AG04450 (cell line): ENCODE measurements at regions not wholly inside any gene's neighbourhood (a gene's known extent, or its start where the extent isn't known, plus 50 kb on each side); places are given as distances from the start of the nearest gene placed in this dataset.

Experiments used
- CTCF ChIA-PET: fragments of 300-600, 350-600 bp; formaldehyde crosslinking; extraction: SDS; loops from one replicate; lab custom pipeline; 2022; ENCODE audit warnings: antibody characterized with exemption, inconsistent platforms; lab: Charles Lee
- POLR2A ChIA-PET: fragments of 350-600 bp; formaldehyde crosslinking; extraction: SDS; loops from one replicate; lab custom pipeline; 2021; ENCODE audit warnings: antibody characterized with exemption, inconsistent platforms; lab: Yijun Ruan, JAX
- DNase-seq: peaks from one replicate; pipeline ENCODE4 v3.0.0-alpha.2; 2011; ENCODE audit warnings: low read depth, low spot score
- H3K27ac ChIP-seq: one replicate; pipeline ENCODE4 v1.5.1; 2012; ENCODE audit warnings: low read depth, low read length, control low read depth
- H3K27me3 ChIP-seq: one replicate; pipeline ENCODE4 v1.6.0; 2012; ENCODE audit warnings: low read length; ENCODE audit not compliant: control insufficient read depth, insufficient read depth
- H3K4me3 ChIP-seq: 2 replicates; pipeline ENCODE4 v1.5.1; 2011; ENCODE audit warnings: mild to moderate bottlenecking, low read depth, low read length, control low read depth
- H3K9me3 ChIP-seq: 2 replicates; pipeline ENCODE4 v1.5.1; 2012; ENCODE audit warnings: low read length; ENCODE audit not compliant: control insufficient read depth, insufficient read depth
- TF ChIP-seq, protein P1 (sequence below): IDR thresholded peaks from 2 replicates; pipeline ENCODE4 v1.5.1; 2011; ENCODE audit warnings: low read depth, low read length, control low read depth, inconsistent platforms

DNA sequence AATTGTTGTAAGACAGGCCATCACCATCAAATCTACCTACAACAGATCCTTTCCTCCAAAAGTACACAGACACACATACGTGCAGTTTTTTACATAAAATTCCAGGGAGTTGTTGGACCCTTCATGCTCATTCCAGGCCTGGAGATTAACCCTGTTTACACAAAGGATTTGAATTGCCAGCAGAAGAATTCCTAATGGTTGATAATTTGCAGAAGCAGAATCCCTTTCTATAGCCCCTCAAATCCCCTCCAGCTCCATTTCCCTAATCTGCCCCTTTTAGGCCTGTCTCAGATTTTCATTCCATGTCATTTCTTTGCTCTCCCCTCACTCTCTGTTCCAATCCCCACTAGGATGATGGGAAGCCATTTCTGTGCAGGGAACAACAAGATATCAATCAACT is 102.9 kb upstream of the TOX3 start:
- POLR2A ChIA-PET = no interaction called here
- H3K27ac ChIP-seq = no peak overlapping the region
- no peak for DNase-seq
- CTCF ChIA-PET = no interaction called here
- H3K27me3 ChIP-seq = no peaks in the 10 kb centered on the region
- TF ChIP-seq, protein P1, sequence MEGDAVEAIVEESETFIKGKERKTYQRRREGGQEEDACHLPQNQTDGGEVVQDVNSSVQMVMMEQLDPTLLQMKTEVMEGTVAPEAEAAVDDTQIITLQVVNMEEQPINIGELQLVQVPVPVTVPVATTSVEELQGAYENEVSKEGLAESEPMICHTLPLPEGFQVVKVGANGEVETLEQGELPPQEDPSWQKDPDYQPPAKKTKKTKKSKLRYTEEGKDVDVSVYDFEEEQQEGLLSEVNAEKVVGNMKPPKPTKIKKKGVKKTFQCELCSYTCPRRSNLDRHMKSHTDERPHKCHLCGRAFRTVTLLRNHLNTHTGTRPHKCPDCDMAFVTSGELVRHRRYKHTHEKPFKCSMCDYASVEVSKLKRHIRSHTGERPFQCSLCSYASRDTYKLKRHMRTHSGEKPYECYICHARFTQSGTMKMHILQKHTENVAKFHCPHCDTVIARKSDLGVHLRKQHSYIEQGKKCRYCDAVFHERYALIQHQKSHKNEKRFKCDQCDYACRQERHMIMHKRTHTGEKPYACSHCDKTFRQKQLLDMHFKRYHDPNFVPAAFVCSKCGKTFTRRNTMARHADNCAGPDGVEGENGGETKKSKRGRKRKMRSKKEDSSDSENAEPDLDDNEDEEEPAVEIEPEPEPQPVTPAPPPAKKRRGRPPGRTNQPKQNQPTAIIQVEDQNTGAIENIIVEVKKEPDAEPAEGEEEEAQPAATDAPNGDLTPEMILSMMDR = no peak
- H3K9me3 ChIP-seq = peaks cover 14% of the 10 kb centered on the region
- H3K4me3 ChIP-seq = no peak overlapping the region

DNA sequence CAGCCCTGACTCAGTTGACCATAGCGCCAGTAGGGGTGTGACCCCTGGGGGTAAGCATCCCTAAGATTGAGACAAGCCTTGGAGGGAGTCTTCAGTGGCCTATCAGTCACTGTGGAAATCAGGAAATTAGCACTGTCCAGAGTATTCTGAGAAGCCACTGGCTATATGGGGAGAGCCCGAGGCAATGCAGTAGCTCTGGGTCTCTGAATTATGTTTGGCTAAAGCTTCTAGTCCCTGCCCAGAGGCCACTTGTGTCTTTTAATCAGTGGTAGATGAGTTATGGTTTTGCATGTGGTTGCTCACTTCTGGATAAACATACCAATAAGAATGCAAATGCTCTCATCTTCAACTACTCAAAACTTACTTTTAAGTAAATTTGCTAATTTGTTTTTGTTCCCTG is 100.6 kb upstream of the TOX3 start:
- no peaks in the 10 kb centered on the region for H3K27me3 ChIP-seq
- no peak overlapping the region for H3K27ac ChIP-seq
- no peak for DNase-seq
- ChIA-PET CTCF (no interaction called here), POLR2A (no interaction called here)
- TF ChIP-seq, protein P1 = no peak
- H3K9me3 ChIP-seq = peaks cover 14% of the 10 kb centered on the region
- H3K4me3 ChIP-seq = no peak overlapping the region

DNA sequence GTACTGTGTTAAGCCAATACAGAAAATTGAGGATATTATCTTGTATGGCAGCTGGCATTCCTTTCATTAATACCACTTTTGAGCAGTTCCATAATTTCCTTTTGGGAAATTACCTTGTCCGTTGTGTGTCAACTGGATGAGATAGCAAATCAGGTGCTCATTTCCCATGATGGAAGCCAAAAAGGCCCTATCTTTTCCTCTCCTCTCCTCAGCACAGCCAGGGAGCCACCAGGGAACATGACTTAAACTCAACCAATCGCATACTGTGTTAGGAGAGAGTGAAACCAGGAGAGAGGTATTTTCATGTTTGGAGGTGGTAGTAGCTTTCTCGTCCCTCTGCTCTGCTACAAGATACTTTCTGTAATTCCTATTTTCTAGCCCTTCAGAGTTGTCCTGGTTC is 96.1 kb upstream of the TOX3 start:
- no peak overlapping the region for H3K4me3 ChIP-seq
- H3K27ac ChIP-seq = no peak overlapping the region
- ChIA-PET CTCF (interaction anchor here (0.5 kb wide), 1 partner anchor 60 kb away, joined by 3 read pairs; no protein-coding TSS in a partner anchor), POLR2A (no interaction called here)
- no peak for DNase-seq
- no peaks in the 10 kb centered on the region for H3K27me3 ChIP-seq
- H3K9me3 ChIP-seq = peaks cover 17% of the 10 kb centered on the region
- TF ChIP-seq, protein P1 = no peak

DNA sequence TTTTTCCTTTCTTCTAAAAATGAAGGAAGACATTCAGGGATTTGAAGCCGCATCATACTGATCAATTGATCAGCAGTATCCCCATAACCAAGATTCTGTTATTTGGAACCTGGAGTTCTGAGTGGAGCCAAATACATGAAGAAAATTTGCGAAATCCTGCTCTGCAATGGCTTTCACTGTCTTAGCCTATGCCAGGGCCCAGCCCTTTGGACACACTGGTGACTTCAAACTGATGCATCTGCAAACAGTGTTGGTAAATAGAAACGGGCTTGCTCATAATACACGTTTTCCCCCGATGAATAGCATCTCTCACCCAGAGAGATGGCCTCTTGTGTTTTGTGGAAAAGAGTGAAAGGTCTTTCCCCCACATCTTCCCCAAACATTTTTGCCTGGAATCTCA is 87.6 kb upstream of the TOX3 start:
- H3K27me3 ChIP-seq = no peaks in the 10 kb centered on the region
- POLR2A ChIA-PET = no interaction called here

DNA sequence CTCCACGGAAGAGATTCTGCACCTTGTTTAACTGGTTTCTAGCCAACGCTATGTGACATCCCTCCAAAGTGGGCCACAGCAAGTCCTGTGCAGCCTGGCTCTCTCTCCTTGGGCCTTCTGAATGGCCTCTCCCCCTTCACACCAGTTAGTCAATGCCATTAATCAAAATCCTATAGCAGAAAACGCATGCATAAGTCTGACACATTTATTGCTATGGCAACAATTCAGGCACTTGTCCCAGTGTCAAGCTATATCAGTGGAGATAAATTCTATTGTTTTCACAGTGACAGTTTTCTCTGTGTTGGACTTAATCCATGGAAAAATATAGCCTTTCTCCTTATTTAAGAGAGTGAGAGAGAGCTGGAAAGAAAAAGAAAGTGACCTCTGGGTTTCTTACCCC is 87.2 kb upstream of the TOX3 start:
- TF ChIP-seq, protein P1 = no peak
- no peaks in the 10 kb centered on the region for H3K27me3 ChIP-seq
- no peak for DNase-seq
- no peak overlapping the region for H3K4me3 ChIP-seq
- H3K27ac ChIP-seq = no peak overlapping the region
- ChIA-PET POLR2A (no interaction called here), CTCF (no interaction called here)
- peaks cover 9% of the 10 kb centered on the region for H3K9me3 ChIP-seq

More for the DNA sequence above, 87.6 kb upstream of the TOX3 start:
- DNase-seq = no peak
- no peak overlapping the region for H3K27ac ChIP-seq
- no peak overlapping the region for H3K4me3 ChIP-seq
- CTCF ChIA-PET = no interaction called here
- TF ChIP-seq, protein P1 = no peak
- H3K9me3 ChIP-seq = peaks cover 9% of the 10 kb centered on the region
